VCaP (cell line): ENCODE measurements at regions not wholly inside any gene's neighbourhood (a gene's known extent, or its start where the extent isn't known, plus 50 kb on each side); places are given as distances from the start of the nearest gene placed in this dataset.

Experiments
- H3K27ac ChIP-seq: fragments of 450-650 bp; 2 replicates; pipeline ENCODE4 v1.5.1; 2017
- CTCF ChIP-seq: fragments of 450-650 bp; conservative IDR thresholded peaks from 2 replicates; pipeline ENCODE4 v1.5.1; 2017; ENCODE audit warnings: mild to moderate bottlenecking, moderate library complexity

- no peak overlapping the region for H3K27ac ChIP-seq
- no peak for TF ChIP-seq CTCF
These were observed 56.1 kb upstream of the SOX9 start for GRCh38 chr17:72064606-72065193.

GRCh38 chr17:72065556-72065955 lies 55.3 kb upstream of the SOX9 start:
- no peak overlapping the region for H3K27ac ChIP-seq
- no peak for TF ChIP-seq CTCF

GRCh38 chr17:72068643-72069042 lies 52.2 kb upstream of the SOX9 start:
- no peak overlapping the region for H3K27ac ChIP-seq
- no peak for TF ChIP-seq CTCF

DNA sequence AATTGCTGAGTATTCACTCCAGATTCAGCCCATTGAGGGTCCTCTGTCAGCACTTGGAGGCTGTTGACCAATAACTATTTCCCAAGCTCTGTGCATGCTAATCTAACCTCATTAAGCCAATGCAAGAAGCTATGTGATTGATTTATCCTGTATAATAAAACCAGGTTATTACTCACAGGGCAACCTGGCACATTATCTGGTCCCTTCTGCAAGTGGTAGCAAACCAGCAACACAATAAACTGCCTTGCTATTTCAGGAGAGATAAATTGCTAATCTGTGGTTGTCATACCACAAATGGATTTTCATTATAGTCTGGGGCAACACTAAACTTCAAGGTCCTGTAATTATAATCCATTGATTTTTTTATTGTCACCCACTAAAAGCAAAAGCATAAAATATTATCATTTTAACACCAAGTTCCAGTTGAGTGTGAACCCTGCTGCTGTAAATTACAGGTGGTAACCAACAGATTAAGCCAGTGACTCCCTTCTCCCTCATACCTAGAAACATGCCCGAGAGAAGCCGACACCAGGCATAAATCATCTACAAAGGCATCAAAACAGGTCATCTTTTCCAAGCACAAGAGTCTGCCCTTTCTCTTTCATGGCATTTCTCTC lies 51.1 kb upstream of the SOX9 start:
- no peak overlapping the region for H3K27ac ChIP-seq
- no peak for TF ChIP-seq CTCF
